GM23338 (cell line): ENCODE measurements at regions not wholly inside any gene's neighbourhood (a gene's known extent, or its start where the extent isn't known, plus 50 kb on each side); places are given as distances from the start of the nearest gene placed in this dataset.
"Not testable (repeated sequence)": the region's sequence is repeated elsewhere in the genome, so short reads cannot be mapped to it uniquely, and the experiment has no call there.

Experiments used
- ATAC-seq: fragments of 200-7000 bp; cut with Tn5 transposase; 3 replicates; pipeline ENCODE4 v1.9.1; 2020
- DNase-seq: peaks from one replicate; pipeline ENCODE4 v3.0.0-alpha.2; 2015; ENCODE audit warnings: low spot score
- H2AFZ ChIP-seq: fragments of 200-600 bp; sonication (generic); 2 replicates; pipeline ENCODE4 v1.8.0; 2016; ENCODE audit warnings: antibody characterized with exemption, mild to moderate bottlenecking, moderate library complexity
- H3F3A ChIP-seq: fragments of 200-600 bp; sonication (generic); replicated peaks from 2 replicates; pipeline ENCODE4 v1.8.0; 2017; ENCODE audit warnings: antibody characterized with exemption, mixed run types, low read depth
- H3K27ac ChIP-seq: fragments of 200-600 bp; sonication (generic); 2 replicates; pipeline ENCODE4 v1.6.1; 2016; ENCODE audit warnings: low read depth
- H3K27me3 ChIP-seq: fragments of 200-600 bp; sonication (generic); 2 replicates; pipeline ENCODE4 v1.8.0; 2016; ENCODE audit warnings: mild to moderate bottlenecking, mixed run types, moderate library complexity; ENCODE audit not compliant: insufficient read depth
- H3K36me3 ChIP-seq: fragments of 200-600 bp; sonication (generic); 2 replicates; pipeline ENCODE4 v1.8.0; 2016; ENCODE audit warnings: mild to moderate bottlenecking; ENCODE audit not compliant: insufficient read depth
- H3K4me1 ChIP-seq: fragments of 200-600 bp; sonication (generic); 2 replicates; pipeline ENCODE4 v1.8.0; 2016; ENCODE audit warnings: mild to moderate bottlenecking, moderate library complexity; ENCODE audit not compliant: insufficient read depth
- H3K4me2 ChIP-seq: fragments of 200-600 bp; sonication (generic); 2 replicates; pipeline ENCODE4 v1.7.1; 2017; ENCODE audit warnings: mixed run types
- H3K4me3 ChIP-seq: fragments of 200-600 bp; sonication (generic); 2 replicates; pipeline ENCODE4 v1.6.1; 2016; ENCODE audit warnings: mixed run types
- H3K79me2 ChIP-seq: fragments of 200-600 bp; sonication (generic); replicated peaks from 2 replicates; pipeline ENCODE4 v1.8.0; 2017; ENCODE audit warnings: mild to moderate bottlenecking; ENCODE audit not compliant: insufficient read depth
- H3K9me2 ChIP-seq: fragments of 200-600 bp; sonication (generic); 2 replicates; pipeline ENCODE4 v1.8.0; 2017; ENCODE audit not compliant: insufficient read depth
- H4K20me1 ChIP-seq: fragments of 200-600 bp; sonication (generic); replicated peaks from 2 replicates; pipeline ENCODE4 v1.8.0; 2017; ENCODE audit warnings: mild to moderate bottlenecking; ENCODE audit not compliant: insufficient read depth
- H3K27ac Mint-ChIP-seq: 2 replicates; pipeline ENCODE4 v1.8.0; 2020; ENCODE audit warnings: inconsistent platforms, mild to moderate bottlenecking, moderate library complexity, mixed read lengths
- H3K27me3 Mint-ChIP-seq: 3 replicates; pipeline ENCODE4 v1.8.0; 2022; ENCODE audit warnings: low read depth, mild to moderate bottlenecking, moderate library complexity, mixed read lengths, inconsistent platforms; ENCODE audit not compliant: insufficient read depth, poor library complexity
- H3K36me3 Mint-ChIP-seq: 3 replicates; pipeline ENCODE4 v1.8.0; 2021; ENCODE audit warnings: low read depth, mild to moderate bottlenecking, inconsistent platforms, moderate library complexity, mixed read lengths
- H3K4me1 Mint-ChIP-seq: 3 replicates; pipeline ENCODE4 v1.8.0; 2020; ENCODE audit warnings: mild to moderate bottlenecking, inconsistent platforms, mixed read lengths
- H3K4me3 Mint-ChIP-seq: 3 replicates; pipeline ENCODE4 v1.8.0; 2021; ENCODE audit warnings: moderate library complexity, mild to moderate bottlenecking, inconsistent platforms, mixed read lengths
- H3K9me3 Mint-ChIP-seq: 3 replicates; pipeline ENCODE4 v1.8.0; 2020; ENCODE audit warnings: moderate library complexity, mild to moderate bottlenecking, inconsistent platforms, mixed read lengths
- CTCF ChIP-seq, 2 experiments: fragments of 200-600 bp in 1 of 2; sonication (generic) in 1 of 2; conservative IDR thresholded peaks; 2 replicates each; pipeline versions ENCODE4 v1.5.1 to v1.6.1; 2016 to 2017; ENCODE audit warnings: antibody characterized with exemption in 2 of 2, low read depth in 2 of 2, mild to moderate bottlenecking in 2 of 2, moderate library complexity in 1 of 2
- EZH2 ChIP-seq: fragments of 200-600 bp; sonication (generic); IDR thresholded peaks from one replicate; pipeline ENCODE4 v1.8.0; 2017; ENCODE audit warnings: antibody characterized with exemption, mild to moderate bottlenecking, low read depth; ENCODE audit not compliant: unreplicated experiment
- EZH2phosphoT487 ChIP-seq: fragments of 200-600 bp; sonication (generic); IDR thresholded peaks from one replicate; pipeline ENCODE4 v1.8.1; 2018; ENCODE audit warnings: antibody characterized with exemption; ENCODE audit not compliant: unreplicated experiment
- JUNB ChIP-seq: IDR thresholded peaks from one replicate; pipeline ENCODE4 v1.6.1; 2016; ENCODE audit warnings: antibody characterized with exemption; ENCODE audit not compliant: unreplicated experiment
- NANOG ChIP-seq: IDR thresholded peaks from 2 replicates; pipeline ENCODE4 v1.6.1; 2016; ENCODE audit warnings: antibody characterized with exemption, borderline replicate concordance
- STAT1 ChIP-seq: IDR thresholded peaks from one replicate; pipeline ENCODE4 v1.6.1; 2016; ENCODE audit warnings: antibody characterized with exemption; ENCODE audit not compliant: unreplicated experiment
- ZNF114 ChIP-seq: fragments of 250-450 bp; sonication (Bioruptor Pico); IDR thresholded peaks from 2 replicates; pipeline ENCODE4 v1.5.0; 2020; ENCODE audit warnings: mild to moderate bottlenecking, moderate library complexity
- ZNF331 ChIP-seq: fragments of 250-450 bp; sonication (Bioruptor Pico); IDR thresholded peaks from 2 replicates; pipeline ENCODE4 v1.5.0; 2020; ENCODE audit warnings: low read depth, mild to moderate bottlenecking, moderate library complexity
- ZNF462 ChIP-seq: fragments of 250-450 bp; sonication (Bioruptor Pico); IDR thresholded peaks from 2 replicates; pipeline ENCODE4 v1.5.0; 2020; ENCODE audit warnings: mild to moderate bottlenecking, moderate library complexity

GRCh38 chr5:1636208-1636770 lies 112.5 kb upstream of the LPCAT1 start:
- H3K4me3 Mint-ChIP-seq, H3K36me3 ChIP-seq, DNase-seq, H3F3A ChIP-seq, H3K27me3 ChIP-seq, H3K79me2 ChIP-seq, H3K4me3 ChIP-seq, H3K27ac Mint-ChIP-seq, H3K9me2 ChIP-seq, ATAC-seq, H3K4me1 ChIP-seq, H3K27ac ChIP-seq, H3K36me3 Mint-ChIP-seq, H3K9me3 Mint-ChIP-seq, H3K4me2 ChIP-seq, H2AFZ ChIP-seq, H4K20me1 ChIP-seq: not testable (repeated sequence)
- Mint-ChIP-seq H3K27me3 (peaks cover 13% of the 10 kb centered on the region), H3K4me1 (peaks cover 21% of the 10 kb centered on the region)

- H2AFZ ChIP-seq, H3K4me3 ChIP-seq, H4K20me1 ChIP-seq, H3K4me1 ChIP-seq, H3K79me2 ChIP-seq, H3K36me3 Mint-ChIP-seq, H3K9me3 Mint-ChIP-seq, H3K27me3 Mint-ChIP-seq, ATAC-seq, H3K27ac ChIP-seq, H3F3A ChIP-seq, H3K9me2 ChIP-seq, H3K36me3 ChIP-seq, H3K27me3 ChIP-seq, H3K27ac Mint-ChIP-seq, H3K4me2 ChIP-seq, DNase-seq: not testable (repeated sequence)
- H3K4me1 Mint-ChIP-seq, result peaks cover 17% of the 10 kb centered on the region
- peak overlapping the region; percentile 37; the same call in 2 of the 3 replicates for H3K4me3 Mint-ChIP-seq
Measured at GRCh38 chr5:1635477-1635876, 111.7 kb upstream of the LPCAT1 start.

- Histone ChIP-seq H3K27me3 (no peaks in the 10 kb centered on the region), H3K27ac (no peak overlapping the region), H4K20me1 (no peaks in the 10 kb centered on the region), H3K4me2 (peak overlapping the region; percentile 88), H3K4me1 (no peaks in the 10 kb centered on the region), H3K4me3 (peak overlapping the region; percentile 64), H3K36me3 (no peaks in the 10 kb centered on the region), H3K9me2 (no peaks in the 10 kb centered on the region), H3K79me2 (no peaks in the 10 kb centered on the region), H3F3A (no peaks in the 10 kb centered on the region), H2AFZ (no peak overlapping the region)
- H3K4me1 Mint-ChIP-seq, result peaks cover 9% of the 10 kb centered on the region
- H3K36me3 Mint-ChIP-seq, result peaks cover 8% of the 10 kb centered on the region; the same call in 1 of the 3 replicates
- ATAC-seq (peak; percentile 20), DNase-seq (no peak)
- peaks cover 9% of the 10 kb centered on the region for H3K27me3 Mint-ChIP-seq
- no peaks in the 10 kb centered on the region for H3K9me3 Mint-ChIP-seq
- H3K4me3 Mint-ChIP-seq, result peak overlapping the region; percentile 88
- H3K27ac Mint-ChIP-seq, result peak overlapping the region; percentile 78; the same call in 1 of the 2 replicates
- TF ChIP-seq EZH2, result no peak
- TF ChIP-seq JUNB, result no peak
- TF ChIP-seq STAT1, result no peak
- TF ChIP-seq ZNF114 (CRISPR knock-in tag), result no peak
- no peak for TF ChIP-seq EZH2phosphoT487
- no peak for TF ChIP-seq ZNF331 (CRISPR knock-in tag)
- no peak for TF ChIP-seq ZNF462 (CRISPR knock-in tag)
- no peak for TF ChIP-seq CTCF (conservative IDR thresholded peaks at IDR 0.05; ENCODE audit: low read depth in 2 of 2)
- no peak for TF ChIP-seq NANOG
Measured at GRCh38 chr5:1634337-1634661, 110.5 kb upstream of the LPCAT1 start.
